Naive thymus-derived CD8-positive, alpha-beta T cell (primary cell): ENCODE measurements at regions not wholly inside any gene's neighbourhood (a gene's known extent, or its start where the extent isn't known, plus 50 kb on each side); places are given as distances from the start of the nearest gene placed in this dataset.
"Not testable (repeated sequence)": the region's sequence is repeated elsewhere in the genome, so short reads cannot be mapped to it uniquely, and the experiment has no call there.

Experiments used
- ATAC-seq, 2 donors: fragments of 150-1000 bp; cut with Tn5 transposase in 1 of 2; sonication (Bioruptor Pico), chemical (Tn5 transposase) in 1 of 2; 1 replicate in 1 of 2; 2 replicates in 1 of 2; pipeline ENCODE4 v1.10.0; 2021; ENCODE audit warnings: mild to moderate bottlenecking in 2 of 2, moderate library complexity in 2 of 2
- POLR2A ChIA-PET: fragments of 350-600 bp; sonication (Branson Sonifier 250); formaldehyde crosslinking; loops from one replicate; lab custom pipeline; 2021; ENCODE audit warnings: antibody characterized with exemption; lab: Charles Lee
- DNase-seq, 10 donors: peaks; one replicate each; pipeline versions ENCODE4 v3.0.0 to v3.0.0-alpha.2; 2020 to 2022
- H3K27ac Mint-ChIP-seq, 10 donors: one replicate each; pipeline ENCODE4 v1.8.0; 2020 to 2022; ENCODE audit warnings: mild to moderate bottlenecking in 10 of 10, mixed read lengths in 10 of 10, moderate library complexity in 4 of 10, inconsistent platforms in 1 of 10
- H3K27me3 Mint-ChIP-seq, 5 donors: one replicate each; pipeline ENCODE4 v1.8.0; 2021 to 2022; ENCODE audit warnings: mixed read lengths in 5 of 5
- H3K36me3 Mint-ChIP-seq, 3 donors: one replicate each; pipeline ENCODE4 v1.8.0; 2020 to 2022; ENCODE audit warnings: mixed read lengths in 3 of 3, mild to moderate bottlenecking in 2 of 3, inconsistent platforms in 1 of 3
- H3K4me1 Mint-ChIP-seq, 4 donors: one replicate each; pipeline ENCODE4 v1.8.0; 2021 to 2022; ENCODE audit warnings: mixed read lengths in 4 of 4
- H3K4me3 Mint-ChIP-seq, 10 donors: one replicate each; pipeline ENCODE4 v1.8.0; 2020 to 2022; ENCODE audit warnings: mild to moderate bottlenecking in 10 of 10, mixed read lengths in 10 of 10, moderate library complexity in 6 of 10, inconsistent platforms in 1 of 10
- H3K9me3 Mint-ChIP-seq, 9 donors: one replicate each; pipeline ENCODE4 v1.8.0; 2020 to 2022; ENCODE audit warnings: mixed read lengths in 9 of 9, mild to moderate bottlenecking in 3 of 9, inconsistent platforms in 1 of 9, moderate library complexity in 1 of 9

GRCh38 chr7:66507764-66508296 lies 120.9 kb upstream of the KCTD7 start:
- peaks cover 0 to 14% (median 7%) of the 10 kb centered on the region in 4 donors for H3K4me1 Mint-ChIP-seq
- POLR2A ChIA-PET, result interaction anchor here (2.8 kb wide), 1 partner anchor 14 kb away, joined by 15 read pairs; no protein-coding TSS in a partner anchor

DNA sequence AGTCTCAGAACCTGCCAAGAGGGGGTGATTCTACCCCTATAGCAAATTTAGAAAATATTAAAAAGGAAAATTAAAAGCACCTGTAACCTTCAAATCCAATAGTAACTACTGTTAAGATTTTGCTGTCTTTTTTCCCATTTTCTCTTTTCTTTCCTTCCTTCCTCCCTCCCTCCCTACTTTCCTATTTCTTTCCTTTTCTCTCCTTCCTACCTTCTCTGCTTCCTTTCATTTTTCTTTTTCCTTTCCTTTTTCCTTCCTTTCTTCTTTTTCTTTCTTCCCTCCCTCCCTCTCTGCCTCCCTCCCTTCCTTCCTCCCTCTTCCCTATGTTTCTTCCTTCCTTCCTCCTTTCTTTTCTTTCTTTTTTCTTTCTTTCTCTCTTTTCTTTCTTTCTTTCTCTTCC lies 120.2 kb upstream of the KCTD7 start:
- Mint-ChIP-seq H3K9me3 (no peaks in the 10 kb centered on the region), H3K4me3 (no peak overlapping the region), H3K27me3 (peaks cover 0 to 15% (median 5%) of the 10 kb centered on the region in 5 donors), H3K4me1 (peaks cover 0 to 14% (median 7%) of the 10 kb centered on the region in 4 donors), H3K36me3 (no peaks in the 10 kb centered on the region), H3K27ac (peak overlapping the region in 1 of 10 donors; percentile 19)
- POLR2A ChIA-PET, result no interaction called here
- DNase-seq, result no peak
- ATAC-seq, result no peak

More at GRCh38 chr7:66507764-66508296, 120.9 kb upstream of the KCTD7 start:
- H3K27ac Mint-ChIP-seq, result peak overlapping the region in 1 of 10 donors; percentile 15
- ATAC-seq, result no peak
- peaks cover 0 to 15% (median 5%) of the 10 kb centered on the region in 5 donors for H3K27me3 Mint-ChIP-seq
- no peak for DNase-seq
- no peaks in the 10 kb centered on the region for H3K36me3 Mint-ChIP-seq
- H3K9me3 Mint-ChIP-seq, result no peaks in the 10 kb centered on the region
- peak overlapping the region in 4 of 10 donors; percentile 4 to 77 (median 40) for H3K4me3 Mint-ChIP-seq

DNA sequence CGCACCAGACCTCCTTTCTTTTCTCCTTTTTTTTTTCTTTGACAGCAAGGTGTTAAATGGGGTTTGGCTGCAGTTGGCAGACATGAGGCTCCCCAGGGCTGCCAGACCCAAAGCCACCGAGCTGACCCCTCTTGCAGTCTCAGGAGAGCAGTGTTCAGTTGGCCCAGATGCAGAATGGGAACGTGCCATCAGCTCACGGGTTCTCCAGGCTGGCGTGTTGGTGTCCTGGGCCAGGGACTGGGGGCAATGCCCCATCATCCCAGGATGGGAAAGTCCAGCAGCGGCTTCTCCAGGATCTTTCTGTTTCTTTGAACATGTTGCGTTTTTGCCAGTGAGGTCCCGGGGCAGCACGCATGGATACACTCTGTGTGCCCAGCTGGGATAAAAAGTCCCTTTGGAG lies 114.6 kb upstream of the KCTD7 start:
- ATAC-seq, result no peak
- POLR2A ChIA-PET, result interaction anchor here (1.1 kb wide), 1 partner anchor 13 kb away, joined by 7 read pairs; no protein-coding TSS in a partner anchor
- H3K27me3 Mint-ChIP-seq, result peaks cover 0 to under 1% (median 0%) of the 10 kb centered on the region in 5 donors
- no peaks in the 10 kb centered on the region for H3K36me3 Mint-ChIP-seq
- DNase-seq, result no peak
- H3K4me3 Mint-ChIP-seq, result no peak overlapping the region
- no peaks in the 10 kb centered on the region for H3K9me3 Mint-ChIP-seq
- H3K4me1 Mint-ChIP-seq, result peaks cover 0 to 3% (median 0%) of the 10 kb centered on the region in 4 donors
- H3K27ac Mint-ChIP-seq, result no peak overlapping the region

DNA sequence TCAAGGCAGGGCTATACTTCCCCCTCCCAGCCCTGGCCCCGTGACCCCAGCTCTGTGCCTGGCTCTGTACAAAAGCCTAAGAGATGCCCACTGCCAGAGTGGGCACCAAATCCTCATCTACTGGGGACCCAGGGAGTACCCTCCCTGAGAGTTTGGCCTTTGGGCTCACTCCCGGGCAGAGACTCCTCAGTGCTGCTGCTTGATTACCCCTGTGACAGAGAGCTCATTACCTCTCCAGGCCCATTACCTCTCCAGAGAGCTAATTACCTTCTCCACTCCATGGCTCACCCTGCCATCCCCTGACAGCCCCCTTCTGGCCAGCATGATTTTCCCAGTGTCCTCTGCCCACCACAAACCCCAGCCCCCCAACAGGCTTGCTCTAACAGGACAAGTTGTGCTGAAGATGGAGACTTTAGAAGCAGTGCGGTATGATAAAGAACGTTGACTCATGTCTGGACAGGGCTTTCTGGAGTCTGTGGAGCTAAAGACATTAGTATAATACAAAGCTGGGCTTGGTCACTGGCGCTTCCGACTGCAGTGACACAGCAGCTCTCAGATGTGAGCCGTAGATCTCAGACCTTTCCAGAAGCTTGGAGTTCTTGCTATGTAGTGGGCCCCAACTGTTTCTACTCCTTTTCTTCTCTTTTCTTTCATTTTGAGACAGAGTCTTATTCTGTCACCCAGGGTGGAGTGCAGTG lies 111.3 kb upstream of the KCTD7 start:
- Mint-ChIP-seq H3K4me3 (no peak overlapping the region), H3K36me3 (no peaks in the 10 kb centered on the region), H3K27me3 (no peaks in the 10 kb centered on the region), H3K9me3 (no peaks in the 10 kb centered on the region), H3K27ac (peak overlapping the region in 3 of 10 donors; percentile 37 to 48 (median 48)), H3K4me1 (peaks cover 0 to 7% (median 6%) of the 10 kb centered on the region in 4 donors)
- POLR2A ChIA-PET, result no interaction called here
- ATAC-seq (no peak), DNase-seq (no peak)

DNA sequence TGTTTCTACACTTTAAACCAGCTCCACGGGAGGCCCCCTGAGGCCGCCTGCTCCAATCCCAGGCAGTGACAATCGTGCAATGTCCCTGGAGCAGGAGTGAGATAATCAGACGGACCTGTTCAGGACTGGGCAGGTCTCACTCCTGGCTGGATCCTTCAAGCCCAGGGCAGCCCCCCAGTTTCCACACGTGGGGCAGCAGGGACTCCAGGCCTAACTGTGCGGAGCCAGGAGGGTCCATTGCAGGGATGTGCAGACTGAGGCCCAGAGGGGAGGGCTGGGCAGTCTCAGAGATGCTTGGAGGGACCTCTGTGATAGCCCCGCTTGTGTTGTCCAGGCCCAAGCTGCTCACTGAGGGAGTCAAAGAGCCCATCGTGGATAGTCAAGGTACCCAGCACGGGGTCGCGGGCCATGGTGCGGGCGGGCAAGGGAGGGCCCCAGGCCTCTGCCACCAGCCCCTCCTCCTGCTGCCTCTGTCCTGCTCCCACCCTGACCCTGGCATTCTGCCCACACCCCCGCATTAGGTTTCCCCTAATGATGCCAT lies 110.5 kb upstream of the KCTD7 start:
- DNase-seq (no peak), ATAC-seq (no peak)
- Mint-ChIP-seq H3K27me3 (no peaks in the 10 kb centered on the region), H3K9me3 (no peaks in the 10 kb centered on the region), H3K36me3 (no peaks in the 10 kb centered on the region), H3K4me1 (peaks cover 2 to 13% (median 6%) of the 10 kb centered on the region in 4 donors), H3K27ac (no peak overlapping the region), H3K4me3 (no peak overlapping the region)
- POLR2A ChIA-PET, result no interaction called here

DNA sequence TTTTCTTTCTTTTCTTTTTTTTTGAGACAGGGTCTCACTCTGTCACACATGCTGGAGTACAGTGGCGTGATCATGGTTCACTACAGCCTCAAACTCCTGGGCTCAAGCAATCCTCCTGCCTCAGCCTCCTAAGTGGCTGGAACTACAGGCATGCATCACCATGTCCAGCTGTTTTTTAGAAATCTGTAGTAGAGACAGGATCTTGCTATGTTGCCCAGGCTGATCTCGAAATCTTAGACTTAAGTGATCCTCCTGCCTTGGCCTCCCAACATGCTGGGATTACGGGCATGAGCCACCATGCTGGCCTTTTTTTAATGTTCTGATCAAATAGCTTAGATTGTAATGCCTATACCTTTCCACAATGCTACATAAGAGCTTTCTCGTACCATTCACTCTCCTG lies 107.0 kb upstream of the KCTD7 start:
- Mint-ChIP-seq H3K27ac (peak overlapping the region in 6 of 10 donors; percentile 6 to 83 (median 23)), H3K27me3 (no peaks in the 10 kb centered on the region), H3K4me3 (no peak overlapping the region), H3K36me3 (peaks cover 0 to 3% (median 0%) of the 10 kb centered on the region in 3 donors), H3K4me1 (peaks cover 5 to 16% (median 6%) of the 10 kb centered on the region in 4 donors), H3K9me3 (no peaks in the 10 kb centered on the region)
- peak in 1 of 10 donors; percentile 13 for DNase-seq
- POLR2A ChIA-PET, result interaction anchor here (1.4 kb wide), 1 partner anchor 28 kb away, joined by 4 read pairs; no protein-coding TSS in a partner anchor
- no peak for ATAC-seq

- H3K36me3 Mint-ChIP-seq, result peaks cover 0 to 3% (median 0%) of the 10 kb centered on the region in 3 donors
- DNase-seq (no peak), ATAC-seq (peak; percentile 53 to 59)
- peaks cover 5 to 16% (median 6%) of the 10 kb centered on the region in 4 donors for H3K4me1 Mint-ChIP-seq
- peak overlapping the region in 4 of 10 donors; percentile 15 to 57 (median 33) for H3K27ac Mint-ChIP-seq
- POLR2A ChIA-PET, result interaction anchor here (1.0 to 1.4 kb wide), 2 partner anchors 29 to 198 kb away, joined by 3 to 4 read pairs; no protein-coding TSS in a partner anchor
- no peaks in the 10 kb centered on the region for H3K9me3 Mint-ChIP-seq
- no peaks in the 10 kb centered on the region for H3K27me3 Mint-ChIP-seq
- H3K4me3 Mint-ChIP-seq, result no peak overlapping the region
Measured at GRCh38 chr7:66522518-66522917, 106.2 kb upstream of the KCTD7 start.

DNA sequence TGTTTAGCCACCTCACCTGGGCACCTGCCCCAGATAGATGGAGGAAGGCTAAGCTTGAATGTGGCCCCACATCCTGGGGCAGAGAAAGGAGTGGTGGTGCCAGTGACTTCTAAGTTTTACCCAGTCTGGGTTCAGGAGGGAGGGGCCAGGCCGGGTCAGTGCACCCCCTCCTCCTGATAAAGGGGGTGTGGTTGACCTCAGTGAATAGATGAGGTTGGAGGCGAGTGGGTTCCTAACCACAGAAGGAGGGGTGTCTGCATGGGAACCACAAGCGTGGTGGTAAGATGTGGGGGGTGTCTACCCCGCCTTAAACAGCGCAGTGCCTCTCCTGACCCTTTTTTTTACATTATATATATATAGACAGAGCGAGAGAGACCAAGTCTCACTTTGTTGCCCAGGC lies 105.3 kb upstream of the KCTD7 start:
- DNase-seq (peak in 2 of 10 donors; percentile 13 to 52), ATAC-seq (peak; percentile 37 to 62)
- POLR2A ChIA-PET, result no interaction called here
- Mint-ChIP-seq H3K4me1 (peaks cover 5 to 16% (median 6%) of the 10 kb centered on the region in 4 donors), H3K9me3 (no peaks in the 10 kb centered on the region), H3K27ac (peak overlapping the region in 6 of 10 donors; percentile 56 to 85 (median 62)), H3K4me3 (no peak overlapping the region), H3K36me3 (peaks cover 0 to 3% (median 0%) of the 10 kb centered on the region in 3 donors), H3K27me3 (no peaks in the 10 kb centered on the region)

- H3K27me3 Mint-ChIP-seq, result no peaks in the 10 kb centered on the region
- peak overlapping the region in 5 of 10 donors; percentile 22 to 75 (median 51) for H3K27ac Mint-ChIP-seq
- DNase-seq, result peak in 1 of 10 donors; percentile 55
- H3K4me3 Mint-ChIP-seq, result no peak overlapping the region
- peaks cover 0 to 10% (median 0%) of the 10 kb centered on the region in 3 donors for H3K36me3 Mint-ChIP-seq
- no peak for ATAC-seq
- peaks cover 5 to 19% (median 7%) of the 10 kb centered on the region in 4 donors for H3K4me1 Mint-ChIP-seq
- POLR2A ChIA-PET, result no interaction called here
- H3K9me3 Mint-ChIP-seq, result no peaks in the 10 kb centered on the region
Measured at GRCh38 chr7:66524738-66525137, 103.9 kb upstream of the KCTD7 start.

GRCh38 chr7:66526782-66527181 lies 101.9 kb upstream of the KCTD7 start:
- ATAC-seq, H3K27me3 Mint-ChIP-seq, DNase-seq, H3K4me3 Mint-ChIP-seq, POLR2A ChIA-PET, H3K9me3 Mint-ChIP-seq: not testable (repeated sequence)
- Mint-ChIP-seq H3K4me1 (peaks cover 5 to 18% (median 7%) of the 10 kb centered on the region in 4 donors), H3K27ac (peak overlapping the region in 2 of 10 donors; percentile 34 to 47), H3K36me3 (peaks cover 0 to 16% (median 0%) of the 10 kb centered on the region in 3 donors)

DNA sequence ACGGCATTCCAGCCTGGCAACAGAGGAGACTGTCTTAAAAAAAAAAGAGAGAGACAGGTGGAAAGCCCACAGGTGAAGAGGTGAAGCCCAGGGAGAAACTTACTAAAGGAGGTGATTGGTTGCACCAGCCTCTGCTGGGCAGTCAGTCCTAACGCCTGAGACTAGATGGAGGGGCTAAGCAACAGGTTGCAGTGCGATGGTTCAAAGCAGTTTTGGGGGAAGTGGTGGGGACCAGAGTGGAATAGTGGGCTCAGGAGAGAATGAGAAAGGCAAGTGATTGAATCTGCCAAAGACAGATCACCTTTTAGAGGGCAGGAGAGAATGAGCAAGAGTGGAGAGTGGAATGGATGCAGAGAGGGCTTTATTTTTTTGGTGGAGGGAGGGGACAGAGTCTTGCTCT lies 100.0 kb upstream of the KCTD7 start:
- DNase-seq (no peak), ATAC-seq (no peak)
- H3K36me3 Mint-ChIP-seq, result peaks cover 0 to 16% (median 0%) of the 10 kb centered on the region in 3 donors
- peak overlapping the region in 6 of 10 donors; percentile 2 to 77 (median 40) for H3K27ac Mint-ChIP-seq
- H3K9me3 Mint-ChIP-seq, result no peaks in the 10 kb centered on the region
- no peaks in the 10 kb centered on the region for H3K27me3 Mint-ChIP-seq
- H3K4me1 Mint-ChIP-seq, result peaks cover 0 to 8% (median 1%) of the 10 kb centered on the region in 4 donors
- H3K4me3 Mint-ChIP-seq, result no peak overlapping the region
- POLR2A ChIA-PET, result no interaction called here

- no peaks in the 10 kb centered on the region for H3K9me3 Mint-ChIP-seq
- no peak overlapping the region for H3K4me3 Mint-ChIP-seq
- H3K27ac Mint-ChIP-seq, result peak overlapping the region in 5 of 10 donors; percentile 51 to 85 (median 73)
- peaks cover 0 to 8% (median 1%) of the 10 kb centered on the region in 4 donors for H3K4me1 Mint-ChIP-seq
- POLR2A ChIA-PET, result interaction anchor here (0.5 kb wide), 1 partner anchor 768 kb away, joined by 3 read pairs; no protein-coding TSS in a partner anchor
- DNase-seq (peak in 1 of 10 donors; percentile 42), ATAC-seq (no peak)
- H3K27me3 Mint-ChIP-seq, result no peaks in the 10 kb centered on the region
- H3K36me3 Mint-ChIP-seq, result peaks cover 0 to 16% (median 0%) of the 10 kb centered on the region in 3 donors
Measured at GRCh38 chr7:66529883-66530610, 98.6 kb upstream of the KCTD7 start.
